ENCODE measurements at regions not wholly inside any gene's neighbourhood (a gene's known extent, or its start where the extent isn't known, plus 50 kb on each side); places are given as distances from the start of the nearest gene placed in this dataset.
"Not testable (repeated sequence)": the region's sequence is repeated elsewhere in the genome, so short reads cannot be mapped to it uniquely, and the experiment has no call there.

DNA sequence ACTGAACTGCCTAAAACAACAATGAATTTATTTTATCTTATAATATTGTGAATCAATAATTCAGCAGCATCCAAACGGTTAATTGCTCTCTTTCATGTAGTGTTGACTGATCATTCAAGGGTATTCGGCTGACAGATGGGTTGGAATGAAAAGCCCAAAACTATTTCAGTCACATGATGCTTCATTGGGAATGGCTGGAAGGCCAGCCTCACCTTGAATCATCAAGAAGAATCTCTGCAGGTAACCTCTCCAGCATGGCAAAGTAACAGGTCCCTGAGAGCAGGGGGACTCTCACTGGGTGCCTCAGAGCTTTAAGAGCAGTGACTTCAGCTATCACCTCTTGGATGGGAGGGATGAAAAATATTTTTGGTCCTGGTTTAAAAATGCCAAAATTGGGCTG is 1395.7 kb downstream of the OLFM4 start:
- WGBS, 5 donors: 24 to 47% (median 42%) methylated on average over 2 of the region's 2 CpGs
- no peaks in the 10 kb centered on the region for H3K9me3 ChIP-seq
- H3K27ac ChIP-seq: no peak overlapping the region
- no peaks in the 10 kb centered on the region for H3K4me1 ChIP-seq
- TF ChIP-seq CTCF (IDR thresholded peaks at IDR 0.05): no peak
- TF ChIP-seq POLR2A (IDR thresholded peaks at IDR 0.05): no peak
- TF ChIP-seq EP300 (IDR thresholded peaks at IDR 0.05): no peak
- no peak for TF ChIP-seq POLR2AphosphoS5 (IDR thresholded peaks at IDR 0.05)
- no peaks in the 10 kb centered on the region for H3K36me3 ChIP-seq
- no peaks in the 10 kb centered on the region for H3K27me3 ChIP-seq
- no peak overlapping the region for H3K4me3 ChIP-seq
- DNase-seq: no peak
- intact Hi-C loops (cut with DNase I; ENCODE audit: low total_unique reads): no loop called here

GRCh38 chr13:54433493-54434206 is 1405.0 kb downstream of the OLFM4 start:
- Histone ChIP-seq H3K4me3 (no peak overlapping the region), H3K27me3 (no peaks in the 10 kb centered on the region), H3K36me3 (no peaks in the 10 kb centered on the region), H3K27ac (no peak overlapping the region), H3K9me3 (no peaks in the 10 kb centered on the region), H3K4me1 (no peaks in the 10 kb centered on the region)
- TF ChIP-seq POLR2A (IDR thresholded peaks at IDR 0.05) (no peak), EP300 (IDR thresholded peaks at IDR 0.05) (no peak), POLR2AphosphoS5 (IDR thresholded peaks at IDR 0.05) (no peak), CTCF (IDR thresholded peaks at IDR 0.05) (no peak)
- DNase-seq: peak; percentile 58 to 81
- intact Hi-C loops (cut with DNase I; ENCODE audit: low total_unique reads): no loop called here
- 52 to 68% (median 54%) methylated on average over 4 of the region's 4 CpGs for WGBS, 5 donors

GRCh38 chr13:54440853-54441400 is 1412.3 kb downstream of the OLFM4 start:
- H3K4me1 ChIP-seq; H3K27ac ChIP-seq; DNase-seq; H3K9me3 ChIP-seq; intact Hi-C loops (cut with DNase I; ENCODE audit: low total_unique reads); H3K36me3 ChIP-seq; H3K27me3 ChIP-seq; H3K4me3 ChIP-seq: not testable (repeated sequence)
- WGBS, 5 donors: 94 to 97% (median 97%) methylated on average over 20 to 27 of the region's 27 CpGs

- Histone ChIP-seq H3K4me3 (no peak overlapping the region), H3K9me3 (peaks cover 0 to 3% (median 0%) of the 10 kb centered on the region in 4 donors), H3K27me3 (no peaks in the 10 kb centered on the region), H3K36me3 (no peaks in the 10 kb centered on the region), H3K4me1 (no peaks in the 10 kb centered on the region), H3K27ac (no peak overlapping the region)
- TF ChIP-seq EP300 (IDR thresholded peaks at IDR 0.05) (no peak), CTCF (IDR thresholded peaks at IDR 0.05) (no peak), POLR2A (IDR thresholded peaks at IDR 0.05) (no peak), POLR2AphosphoS5 (IDR thresholded peaks at IDR 0.05) (no peak)
- WGBS, 5 donors: 28 to 57% (median 45%) methylated on average over 3 of the region's 3 CpGs
- DNase-seq: no peak
- intact Hi-C loops (cut with DNase I; ENCODE audit: low total_unique reads): no loop called here
These were observed 1416.8 kb downstream of the OLFM4 start for GRCh38 chr13:54445453-54445852.

GRCh38 chr13:54445865-54446264 is 1417.3 kb downstream of the OLFM4 start:
- Histone ChIP-seq H3K4me1 (no peaks in the 10 kb centered on the region), H3K4me3 (no peak overlapping the region), H3K27me3 (no peaks in the 10 kb centered on the region), H3K27ac (no peak overlapping the region), H3K36me3 (no peaks in the 10 kb centered on the region), H3K9me3 (peaks cover 0 to 3% (median 0%) of the 10 kb centered on the region in 4 donors)
- TF ChIP-seq EP300 (IDR thresholded peaks at IDR 0.05): no peak
- no peak for TF ChIP-seq POLR2AphosphoS5 (IDR thresholded peaks at IDR 0.05)
- TF ChIP-seq CTCF (IDR thresholded peaks at IDR 0.05): no peak
- no peak for TF ChIP-seq POLR2A (IDR thresholded peaks at IDR 0.05)
- DNase-seq: no peak
- intact Hi-C loops (cut with DNase I; ENCODE audit: low total_unique reads): no loop called here

All from stomach (tissue), 8 donors.